ENCODE measurements at regions not wholly inside any gene's neighbourhood (a gene's known extent, or its start where the extent isn't known, plus 50 kb on each side); places are given as distances from the start of the nearest gene placed in this dataset.

DNA sequence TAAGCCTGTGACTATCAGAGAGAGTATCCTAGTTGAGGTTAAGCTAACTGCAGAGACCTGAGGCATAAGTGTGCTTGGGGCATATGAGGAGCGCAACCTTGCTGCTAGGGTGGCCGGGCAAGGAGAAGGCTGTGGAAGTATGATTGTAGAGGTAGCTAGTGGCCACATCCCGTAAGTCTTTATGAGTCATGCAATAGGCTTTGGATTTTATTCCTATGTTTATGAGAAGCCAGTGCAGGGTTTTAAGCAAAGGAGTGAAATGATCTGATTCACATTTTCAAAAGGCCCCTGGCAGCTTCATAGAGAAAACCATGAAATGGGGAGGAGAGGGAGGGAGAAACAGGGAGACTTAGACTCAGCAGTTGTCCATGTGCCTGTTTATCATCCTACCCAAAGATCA, 92.1 kb upstream of the WDFY3 start:
- no peak for TF ChIP-seq YY1 (IDR thresholded peaks at IDR 0.05)
- TF ChIP-seq, protein P1, sequence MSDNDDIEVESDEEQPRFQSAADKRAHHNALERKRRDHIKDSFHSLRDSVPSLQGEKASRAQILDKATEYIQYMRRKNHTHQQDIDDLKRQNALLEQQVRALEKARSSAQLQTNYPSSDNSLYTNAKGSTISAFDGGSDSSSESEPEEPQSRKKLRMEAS (IDR thresholded peaks at IDR 0.05): no peak
- no peak for TF ChIP-seq TAF1 (conservative IDR thresholded peaks at IDR 0.05)
- TF ChIP-seq SP1 (IDR thresholded peaks at IDR 0.05): no peak
- TF ChIP-seq, protein P2, sequence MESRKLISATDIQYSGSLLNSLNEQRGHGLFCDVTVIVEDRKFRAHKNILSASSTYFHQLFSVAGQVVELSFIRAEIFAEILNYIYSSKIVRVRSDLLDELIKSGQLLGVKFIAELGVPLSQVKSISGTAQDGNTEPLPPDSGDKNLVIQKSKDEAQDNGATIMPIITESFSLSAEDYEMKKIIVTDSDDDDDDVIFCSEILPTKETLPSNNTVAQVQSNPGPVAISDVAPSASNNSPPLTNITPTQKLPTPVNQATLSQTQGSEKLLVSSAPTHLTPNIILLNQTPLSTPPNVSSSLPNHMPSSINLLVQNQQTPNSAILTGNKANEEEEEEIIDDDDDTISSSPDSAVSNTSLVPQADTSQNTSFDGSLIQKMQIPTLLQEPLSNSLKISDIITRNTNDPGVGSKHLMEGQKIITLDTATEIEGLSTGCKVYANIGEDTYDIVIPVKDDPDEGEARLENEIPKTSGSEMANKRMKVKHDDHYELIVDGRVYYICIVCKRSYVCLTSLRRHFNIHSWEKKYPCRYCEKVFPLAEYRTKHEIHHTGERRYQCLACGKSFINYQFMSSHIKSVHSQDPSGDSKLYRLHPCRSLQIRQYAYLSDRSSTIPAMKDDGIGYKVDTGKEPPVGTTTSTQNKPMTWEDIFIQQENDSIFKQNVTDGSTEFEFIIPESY (IDR thresholded peaks at IDR 0.05): no peak
- TF ChIP-seq, protein P3, sequence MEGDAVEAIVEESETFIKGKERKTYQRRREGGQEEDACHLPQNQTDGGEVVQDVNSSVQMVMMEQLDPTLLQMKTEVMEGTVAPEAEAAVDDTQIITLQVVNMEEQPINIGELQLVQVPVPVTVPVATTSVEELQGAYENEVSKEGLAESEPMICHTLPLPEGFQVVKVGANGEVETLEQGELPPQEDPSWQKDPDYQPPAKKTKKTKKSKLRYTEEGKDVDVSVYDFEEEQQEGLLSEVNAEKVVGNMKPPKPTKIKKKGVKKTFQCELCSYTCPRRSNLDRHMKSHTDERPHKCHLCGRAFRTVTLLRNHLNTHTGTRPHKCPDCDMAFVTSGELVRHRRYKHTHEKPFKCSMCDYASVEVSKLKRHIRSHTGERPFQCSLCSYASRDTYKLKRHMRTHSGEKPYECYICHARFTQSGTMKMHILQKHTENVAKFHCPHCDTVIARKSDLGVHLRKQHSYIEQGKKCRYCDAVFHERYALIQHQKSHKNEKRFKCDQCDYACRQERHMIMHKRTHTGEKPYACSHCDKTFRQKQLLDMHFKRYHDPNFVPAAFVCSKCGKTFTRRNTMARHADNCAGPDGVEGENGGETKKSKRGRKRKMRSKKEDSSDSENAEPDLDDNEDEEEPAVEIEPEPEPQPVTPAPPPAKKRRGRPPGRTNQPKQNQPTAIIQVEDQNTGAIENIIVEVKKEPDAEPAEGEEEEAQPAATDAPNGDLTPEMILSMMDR (IDR thresholded peaks at IDR 0.05; ENCODE audit: low read depth, low read length, missing input control): no peak
- no peak for TF ChIP-seq GABPA (IDR thresholded peaks at IDR 0.05 in 1 of 2, conservative IDR thresholded peaks at IDR 0.05 in 1 of 2)
- TF ChIP-seq, protein P4, sequence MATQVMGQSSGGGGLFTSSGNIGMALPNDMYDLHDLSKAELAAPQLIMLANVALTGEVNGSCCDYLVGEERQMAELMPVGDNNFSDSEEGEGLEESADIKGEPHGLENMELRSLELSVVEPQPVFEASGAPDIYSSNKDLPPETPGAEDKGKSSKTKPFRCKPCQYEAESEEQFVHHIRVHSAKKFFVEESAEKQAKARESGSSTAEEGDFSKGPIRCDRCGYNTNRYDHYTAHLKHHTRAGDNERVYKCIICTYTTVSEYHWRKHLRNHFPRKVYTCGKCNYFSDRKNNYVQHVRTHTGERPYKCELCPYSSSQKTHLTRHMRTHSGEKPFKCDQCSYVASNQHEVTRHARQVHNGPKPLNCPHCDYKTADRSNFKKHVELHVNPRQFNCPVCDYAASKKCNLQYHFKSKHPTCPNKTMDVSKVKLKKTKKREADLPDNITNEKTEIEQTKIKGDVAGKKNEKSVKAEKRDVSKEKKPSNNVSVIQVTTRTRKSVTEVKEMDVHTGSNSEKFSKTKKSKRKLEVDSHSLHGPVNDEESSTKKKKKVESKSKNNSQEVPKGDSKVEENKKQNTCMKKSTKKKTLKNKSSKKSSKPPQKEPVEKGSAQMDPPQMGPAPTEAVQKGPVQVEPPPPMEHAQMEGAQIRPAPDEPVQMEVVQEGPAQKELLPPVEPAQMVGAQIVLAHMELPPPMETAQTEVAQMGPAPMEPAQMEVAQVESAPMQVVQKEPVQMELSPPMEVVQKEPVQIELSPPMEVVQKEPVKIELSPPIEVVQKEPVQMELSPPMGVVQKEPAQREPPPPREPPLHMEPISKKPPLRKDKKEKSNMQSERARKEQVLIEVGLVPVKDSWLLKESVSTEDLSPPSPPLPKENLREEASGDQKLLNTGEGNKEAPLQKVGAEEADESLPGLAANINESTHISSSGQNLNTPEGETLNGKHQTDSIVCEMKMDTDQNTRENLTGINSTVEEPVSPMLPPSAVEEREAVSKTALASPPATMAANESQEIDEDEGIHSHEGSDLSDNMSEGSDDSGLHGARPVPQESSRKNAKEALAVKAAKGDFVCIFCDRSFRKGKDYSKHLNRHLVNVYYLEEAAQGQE (IDR thresholded peaks at IDR 0.05): no peak
- WGBS: 91% methylated on average over 3 of the region's 3 CpGs
- Histone ChIP-seq H3K36me3 (ENCODE audit: control insufficient read depth in 4 of 4, insufficient read depth in 3 of 4, low read depth in 1 of 4, low read length in 3 of 4) (no peaks in the 10 kb centered on the region), H3K9me3 (ENCODE audit: control insufficient read depth in 4 of 4, low read length in 3 of 4) (no peaks in the 10 kb centered on the region), H3K4me1 (ENCODE audit: control insufficient read depth in 4 of 4, insufficient read depth in 4 of 4, low read length in 3 of 4) (no peaks in the 10 kb centered on the region), H3K27ac (ENCODE audit: low read depth in 1 of 2, low read length in 2 of 2) (no peak overlapping the region), H3K9ac (ENCODE audit: low read depth in 1 of 2, low read length in 2 of 2) (no peak overlapping the region), H3K4me3 (ENCODE audit: low read depth in 1 of 3, low read length in 3 of 3) (no peak overlapping the region), H3K27me3 (ENCODE audit: control insufficient read depth in 4 of 4, insufficient read depth in 4 of 4, low read length in 3 of 4) (no peaks in the 10 kb centered on the region)
- DNase-seq (ENCODE audit: low spot score): no peak

DNA sequence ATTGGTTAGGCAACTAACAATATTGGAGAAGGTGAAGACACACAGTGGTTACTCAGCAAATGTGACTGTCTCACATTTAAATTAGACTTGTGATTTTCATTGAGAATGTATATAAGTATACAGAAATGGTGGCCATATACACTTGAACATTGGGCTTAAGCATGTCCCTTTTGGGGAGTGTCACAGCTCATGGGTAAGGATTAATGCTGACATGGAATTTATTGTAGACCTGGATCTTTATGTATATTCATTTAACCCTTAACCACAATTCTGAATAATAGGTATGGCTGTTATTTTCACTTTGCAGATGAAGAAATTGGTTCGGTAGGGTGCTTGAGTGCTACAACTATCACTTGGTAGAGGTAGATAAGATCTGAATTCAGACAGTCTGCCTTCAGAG, 95.5 kb upstream of the WDFY3 start:
- Histone ChIP-seq H3K9me3 (ENCODE audit: control insufficient read depth in 4 of 4, low read length in 3 of 4) (no peaks in the 10 kb centered on the region), H3K9ac (ENCODE audit: low read depth in 1 of 2, low read length in 2 of 2) (no peak overlapping the region), H3K4me1 (ENCODE audit: control insufficient read depth in 4 of 4, insufficient read depth in 4 of 4, low read length in 3 of 4) (no peaks in the 10 kb centered on the region), H3K4me3 (ENCODE audit: low read depth in 1 of 3, low read length in 3 of 3) (no peak overlapping the region), H3K27me3 (ENCODE audit: control insufficient read depth in 4 of 4, insufficient read depth in 4 of 4, low read length in 3 of 4) (peaks cover 0 to 3% (median 0%) of the 10 kb centered on the region in 4 donors), H3K36me3 (ENCODE audit: control insufficient read depth in 4 of 4, insufficient read depth in 3 of 4, low read depth in 1 of 4, low read length in 3 of 4) (no peaks in the 10 kb centered on the region), H3K27ac (ENCODE audit: low read depth in 1 of 2, low read length in 2 of 2) (no peak overlapping the region)
- 86% methylated on average over 1 of the region's 1 CpG for WGBS
- no peak for TF ChIP-seq RAD21 (IDR thresholded peaks at IDR 0.05)
- TF ChIP-seq EGR1 (IDR thresholded peaks at IDR 0.05; ENCODE audit: low read depth in 2 of 2): no peak
- TF ChIP-seq GABPA (IDR thresholded peaks at IDR 0.05 in 1 of 2, conservative IDR thresholded peaks at IDR 0.05 in 1 of 2): no peak
- no peak for TF ChIP-seq NR2F2 (IDR thresholded peaks at IDR 0.05)
- TF ChIP-seq, protein P2 (IDR thresholded peaks at IDR 0.05): no peak
- TF ChIP-seq TAF1 (conservative IDR thresholded peaks at IDR 0.05): no peak
- TF ChIP-seq RXRA (IDR thresholded peaks at IDR 0.05): no peak
- TF ChIP-seq FOXA2 (IDR thresholded peaks at IDR 0.05): no peak
- no peak for DNase-seq (ENCODE audit: low spot score)
